SK-N-SH (cell line): ENCODE measurements at regions not wholly inside any gene's neighbourhood (a gene's known extent, or its start where the extent isn't known, plus 50 kb on each side); places are given as distances from the start of the nearest gene placed in this dataset.

Source experiments
- CTCF ChIP-seq: fragments of 200-600 bp; sonication (generic); IDR thresholded peaks from 2 replicates; pipeline ENCODE4 v1.6.1; 2017; ENCODE audit warnings: antibody characterized with exemption, mild to moderate bottlenecking, moderate library complexity
- EZH2phosphoT487 ChIP-seq: fragments of 200-600 bp; sonication (generic); IDR thresholded peaks from 2 replicates; pipeline ENCODE4 v1.6.1; 2017; ENCODE audit warnings: low read depth, mixed run types, mild to moderate bottlenecking, antibody characterized with exemption, moderate library complexity, borderline replicate concordance
- FOXJ3 ChIP-seq: sonication (generic); formaldehyde crosslinking; IDR thresholded peaks from 2 replicates; pipeline ENCODE4 v1.5.1; 2020; ENCODE audit warnings: mild to moderate bottlenecking, missing genetic modification reagents
- MAX ChIP-seq: IDR thresholded peaks from 2 replicates; pipeline ENCODE4 v1.4.0; 2012; ENCODE audit warnings: low read depth
- POLR2AphosphoS5 ChIP-seq: IDR thresholded peaks from 2 replicates; pipeline ENCODE4 v1.6.1; 2012; ENCODE audit warnings: low read depth, low read length
- SIN3A ChIP-seq: IDR thresholded peaks from 2 replicates; pipeline ENCODE4 v1.6.1; 2012; ENCODE audit warnings: low read depth, mild to moderate bottlenecking, low read length, moderate library complexity, borderline replicate concordance
- TAF1 ChIP-seq: IDR thresholded peaks from 2 replicates; pipeline ENCODE4 v1.6.1; 2012; ENCODE audit warnings: low read depth, mild to moderate bottlenecking, low read length, moderate library complexity, borderline replicate concordance
- TEAD4 ChIP-seq: IDR thresholded peaks from 2 replicates; pipeline ENCODE4 v1.4.0; 2012; ENCODE audit warnings: mild to moderate bottlenecking, borderline replicate concordance; ENCODE audit not compliant: insufficient read depth
- YY1 ChIP-seq: IDR thresholded peaks from 2 replicates; pipeline ENCODE4 v1.4.0; 2012; ENCODE audit warnings: low read depth, mild to moderate bottlenecking

- no peak for TF ChIP-seq SIN3A
- TF ChIP-seq CTCF: no peak
- no peak for TF ChIP-seq YY1
- no peak for TF ChIP-seq MAX
- TF ChIP-seq TEAD4: no peak
- no peak for TF ChIP-seq EZH2phosphoT487
- TF ChIP-seq FOXJ3 (CRISPR knock-in tag): no peak
- no peak for TF ChIP-seq POLR2AphosphoS5
- TF ChIP-seq TAF1: no peak
Measured at GRCh38 chr5:122237906-122238305, 74.1 kb upstream of the SNCAIP start.
